OCI-LY3 (cell line): ENCODE measurements at regions not wholly inside any gene's neighbourhood (a gene's known extent, or its start where the extent isn't known, plus 50 kb on each side); places are given as distances from the start of the nearest gene placed in this dataset.

ENCODE experiments used
- H2AFZ ChIP-seq: fragments of 200-600, 300-600 bp; shearing (Covaris generic); 2 replicates; pipeline ENCODE4 v1.6.0; 2014; ENCODE audit warnings: antibody characterized with exemption, low read depth, low read length
- H3K27ac ChIP-seq: fragments of 200-600, 300-600 bp; sonication (generic); 2 replicates; pipeline ENCODE4 v1.5.1; 2014; ENCODE audit warnings: mild to moderate bottlenecking, low read length, moderate library complexity, mixed read lengths
- H3K27me3 ChIP-seq: fragments of 200-600, 300-600 bp; sonication (generic); 2 replicates; pipeline ENCODE4 v1.6.1; 2014; ENCODE audit warnings: low read depth, low read length, mixed read lengths
- H3K36me3 ChIP-seq: fragments of 200-600, 300-600 bp; sonication (generic); replicated peaks from 2 replicates; pipeline ENCODE3; 2014; ENCODE audit warnings: low read depth, low read length, mixed read lengths
- H3K4me1 ChIP-seq: fragments of 300-600, 200-600 bp; sonication (generic); 2 replicates; pipeline ENCODE4 v1.6.1; 2014; ENCODE audit warnings: low read length, mixed read lengths
- H3K4me2 ChIP-seq: fragments of 200-600, 300-600 bp; sonication (generic); 2 replicates; pipeline ENCODE4 v1.6.1; 2014; ENCODE audit warnings: low read length, mixed read lengths
- H3K4me3 ChIP-seq: fragments of 300-600, 200-600 bp; sonication (generic); 2 replicates; pipeline ENCODE4 v1.5.1; 2014; ENCODE audit warnings: antibody characterized with exemption, mild to moderate bottlenecking, low read length, moderate library complexity
- H3K79me2 ChIP-seq: fragments of 300-600, 200-600 bp; shearing (Covaris generic); 2 replicates; pipeline ENCODE4 v1.6.1; 2014; ENCODE audit warnings: mild to moderate bottlenecking, low read length, mixed read lengths
- H3K9ac ChIP-seq: fragments of 300-600, 200-600 bp; shearing (Covaris generic); 2 replicates; pipeline ENCODE4 v1.6.0; 2014; ENCODE audit warnings: mild to moderate bottlenecking, low read length, moderate library complexity
- H3K9me3 ChIP-seq: fragments of 200-600, 300-600 bp; shearing (Covaris generic); 2 replicates; pipeline ENCODE4 v1.6.1; 2014; ENCODE audit warnings: low read length, mixed read lengths; ENCODE audit not compliant: insufficient read depth
- H4K20me1 ChIP-seq: fragments of 200-600, 300-600 bp; sonication (generic); 2 replicates; pipeline ENCODE4 v1.6.1; 2016; ENCODE audit warnings: low read length, mixed read lengths; ENCODE audit not compliant: insufficient read depth
- EZH2phosphoT487 ChIP-seq: fragments of 200-600 bp; shearing (Covaris generic); IDR thresholded peaks from 2 replicates; pipeline ENCODE4 v1.6.1; 2018; ENCODE audit warnings: antibody characterized with exemption, mixed run types, low read depth
- TF ChIP-seq, protein P1 (sequence below): fragments of 200-600, 300-600 bp; sonication (generic); IDR thresholded peaks from 2 replicates; pipeline ENCODE4 v1.5.1; 2014; ENCODE audit warnings: antibody characterized with exemption, low read length, low read depth

DNA sequence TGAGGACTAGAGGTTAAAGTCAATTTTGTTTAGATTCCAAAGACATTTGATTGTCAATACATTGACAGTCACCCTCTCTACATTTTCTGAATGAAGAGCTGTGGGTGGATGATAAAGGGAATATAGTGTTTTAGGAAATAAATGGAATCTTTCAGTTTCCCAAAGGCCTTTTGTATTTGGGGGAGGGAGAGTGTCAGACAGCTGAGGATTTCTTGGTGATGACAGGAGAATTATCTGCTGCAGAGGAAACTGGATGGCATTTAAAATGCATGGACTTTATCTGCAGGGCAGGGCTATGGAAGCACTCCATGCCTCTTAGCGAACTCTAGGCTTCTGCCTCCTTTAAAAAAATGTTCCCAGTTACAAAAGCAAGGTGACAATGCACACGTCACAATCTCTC, 195.1 kb downstream of the KCNS3 start:
- Histone ChIP-seq H3K4me2 (no peak overlapping the region), H3K79me2 (no peaks in the 10 kb centered on the region), H2AFZ (no peak overlapping the region), H3K4me3 (no peak overlapping the region), H3K9ac (no peak overlapping the region), H3K4me1 (no peaks in the 10 kb centered on the region), H3K27me3 (peaks cover 35% of the 10 kb centered on the region; the same call in 1 of the 2 replicates), H3K9me3 (no peaks in the 10 kb centered on the region), H4K20me1 (no peaks in the 10 kb centered on the region), H3K27ac (no peak overlapping the region), H3K36me3 (no peaks in the 10 kb centered on the region)
- TF ChIP-seq EZH2phosphoT487 = no peak
- TF ChIP-seq, protein P1, sequence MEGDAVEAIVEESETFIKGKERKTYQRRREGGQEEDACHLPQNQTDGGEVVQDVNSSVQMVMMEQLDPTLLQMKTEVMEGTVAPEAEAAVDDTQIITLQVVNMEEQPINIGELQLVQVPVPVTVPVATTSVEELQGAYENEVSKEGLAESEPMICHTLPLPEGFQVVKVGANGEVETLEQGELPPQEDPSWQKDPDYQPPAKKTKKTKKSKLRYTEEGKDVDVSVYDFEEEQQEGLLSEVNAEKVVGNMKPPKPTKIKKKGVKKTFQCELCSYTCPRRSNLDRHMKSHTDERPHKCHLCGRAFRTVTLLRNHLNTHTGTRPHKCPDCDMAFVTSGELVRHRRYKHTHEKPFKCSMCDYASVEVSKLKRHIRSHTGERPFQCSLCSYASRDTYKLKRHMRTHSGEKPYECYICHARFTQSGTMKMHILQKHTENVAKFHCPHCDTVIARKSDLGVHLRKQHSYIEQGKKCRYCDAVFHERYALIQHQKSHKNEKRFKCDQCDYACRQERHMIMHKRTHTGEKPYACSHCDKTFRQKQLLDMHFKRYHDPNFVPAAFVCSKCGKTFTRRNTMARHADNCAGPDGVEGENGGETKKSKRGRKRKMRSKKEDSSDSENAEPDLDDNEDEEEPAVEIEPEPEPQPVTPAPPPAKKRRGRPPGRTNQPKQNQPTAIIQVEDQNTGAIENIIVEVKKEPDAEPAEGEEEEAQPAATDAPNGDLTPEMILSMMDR = no peak

DNA sequence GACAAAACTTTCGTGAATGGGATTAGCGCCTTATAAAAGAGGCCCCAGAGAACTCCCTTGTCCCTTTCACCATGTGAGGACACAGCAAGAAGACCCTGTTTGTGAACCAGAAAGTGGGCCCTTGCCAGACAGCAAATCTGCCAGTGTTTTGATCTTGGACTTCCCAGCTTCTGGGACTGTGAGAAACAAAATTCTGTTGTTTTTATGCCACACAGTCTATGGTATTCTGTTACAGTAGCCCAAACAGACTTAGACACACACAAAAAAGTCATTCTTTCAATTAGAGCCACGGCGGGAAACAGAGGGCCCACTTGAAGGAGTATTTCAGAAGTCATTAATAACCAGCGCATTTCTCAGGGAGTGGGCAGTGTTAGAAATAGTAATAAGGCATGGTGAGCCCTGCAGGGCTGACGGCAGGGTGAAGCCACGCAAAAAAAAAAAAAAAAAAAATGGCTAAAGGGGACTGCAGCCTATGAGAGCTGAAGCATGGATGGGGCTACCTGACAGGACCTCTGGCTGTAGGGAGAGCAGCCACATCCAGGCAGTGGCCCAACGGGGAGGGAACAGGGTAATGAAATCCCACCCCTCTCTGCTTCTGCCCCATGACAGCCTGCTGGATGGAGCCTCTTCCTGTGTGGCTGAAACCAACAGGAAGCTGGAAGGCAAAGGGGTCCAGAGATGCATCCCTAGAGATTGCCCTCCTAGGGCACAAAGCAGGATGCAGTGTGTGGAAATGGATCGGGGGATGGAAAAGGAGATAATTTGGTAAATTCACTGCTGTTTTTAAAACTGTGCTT, 189.3 kb downstream of the KCNS3 start:
- no peak overlapping the region for H2AFZ ChIP-seq
- no peaks in the 10 kb centered on the region for H4K20me1 ChIP-seq

DNA sequence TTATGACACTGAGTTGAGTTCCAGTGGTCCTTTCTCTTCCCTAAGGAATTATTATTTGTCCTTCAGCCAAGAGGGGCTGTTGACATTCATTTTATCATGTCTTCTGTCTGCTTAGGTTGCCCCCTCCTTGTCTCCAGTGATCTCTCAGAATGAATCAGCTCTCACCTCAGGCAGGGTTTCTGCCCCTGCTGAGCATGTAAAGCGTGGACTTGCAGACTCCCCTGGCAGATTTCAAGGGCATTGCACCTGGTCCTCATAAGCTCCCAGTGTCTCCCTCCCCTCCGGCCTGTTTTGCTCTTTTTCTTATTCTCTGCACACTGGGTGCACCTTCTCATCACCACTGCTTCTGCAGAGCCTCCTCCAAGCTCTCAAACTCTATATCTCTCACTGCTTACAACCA, 188.4 kb downstream of the KCNS3 start:
- Histone ChIP-seq H4K20me1 (no peaks in the 10 kb centered on the region), H3K4me1 (no peaks in the 10 kb centered on the region), H3K4me2 (no peak overlapping the region), H2AFZ (no peak overlapping the region), H3K27ac (no peak overlapping the region), H3K79me2 (no peaks in the 10 kb centered on the region), H3K4me3 (no peak overlapping the region), H3K9me3 (no peaks in the 10 kb centered on the region), H3K27me3 (peaks cover 45% of the 10 kb centered on the region), H3K36me3 (no peaks in the 10 kb centered on the region), H3K9ac (no peak overlapping the region)
- TF ChIP-seq, protein P1 = no peak
- no peak for TF ChIP-seq EZH2phosphoT487

More for the DNA sequence above, 189.3 kb downstream of the KCNS3 start:
- Histone ChIP-seq H3K9ac (no peak overlapping the region), H3K27ac (no peak overlapping the region), H3K79me2 (no peaks in the 10 kb centered on the region), H3K9me3 (no peaks in the 10 kb centered on the region), H3K36me3 (no peaks in the 10 kb centered on the region), H3K4me2 (no peak overlapping the region), H3K4me1 (no peaks in the 10 kb centered on the region), H3K4me3 (no peak overlapping the region), H3K27me3 (peaks cover 50% of the 10 kb centered on the region)
- TF ChIP-seq, protein P1 = no peak

DNA sequence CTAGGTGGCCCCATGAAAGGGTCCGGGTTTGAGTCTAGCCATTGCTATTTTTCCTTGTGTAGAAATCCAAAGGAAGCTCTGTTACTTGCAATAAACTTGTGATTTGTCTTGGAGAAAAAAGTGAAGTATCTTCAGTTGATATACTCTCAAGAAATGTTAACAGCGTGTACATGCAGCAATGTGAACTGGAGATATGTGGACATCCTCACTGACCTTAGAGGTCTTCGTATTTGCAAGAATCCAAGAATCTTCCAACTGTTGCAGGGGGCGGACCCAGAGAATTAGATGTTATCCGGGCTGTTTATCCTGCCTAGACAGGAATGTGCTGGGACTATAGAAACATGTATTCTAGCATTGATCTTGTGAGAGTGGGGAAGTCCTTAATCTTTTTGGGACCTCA, 187.6 kb downstream of the KCNS3 start:
- TF ChIP-seq, protein P1 = no peak
- TF ChIP-seq EZH2phosphoT487 = no peak
- no peaks in the 10 kb centered on the region for H3K79me2 ChIP-seq
- H2AFZ ChIP-seq = no peak overlapping the region
- no peak overlapping the region for H3K4me2 ChIP-seq
- no peak overlapping the region for H3K4me3 ChIP-seq
- H3K9ac ChIP-seq = no peak overlapping the region
- H3K9me3 ChIP-seq = no peaks in the 10 kb centered on the region
- H3K4me1 ChIP-seq = no peaks in the 10 kb centered on the region
- H4K20me1 ChIP-seq = no peaks in the 10 kb centered on the region
- no peak overlapping the region for H3K27ac ChIP-seq
- peaks cover 42% of the 10 kb centered on the region for H3K27me3 ChIP-seq
- no peaks in the 10 kb centered on the region for H3K36me3 ChIP-seq
